ENCODE measurements at regions not wholly inside any gene's neighbourhood (a gene's known extent, or its start where the extent isn't known, plus 50 kb on each side); places are given as distances from the start of the nearest gene placed in this dataset.

DNA sequence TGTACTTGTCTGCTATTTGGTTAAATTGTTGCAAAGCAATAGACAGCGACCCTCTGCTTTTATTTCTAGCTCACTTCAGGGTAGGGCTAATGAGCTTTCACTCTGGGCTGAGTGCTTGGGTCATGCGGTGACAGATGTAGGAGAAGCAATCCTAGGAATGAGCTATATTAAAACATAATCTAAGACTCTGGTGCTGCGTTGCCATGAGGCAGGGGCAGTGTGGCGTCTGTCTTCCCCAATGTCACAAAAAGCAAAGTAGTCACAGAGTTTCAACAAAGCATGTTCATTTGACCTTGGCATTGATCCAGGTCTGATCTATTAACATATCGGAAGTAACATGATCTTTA lies 55.5 kb upstream of the GRAMD1B start:
- Histone ChIP-seq H3K4me3 (ENCODE audit: insufficient read depth, low read depth, low read length) (no peak overlapping the region), H3K36me3 (ENCODE audit: insufficient read depth, low read length) (no peaks in the 10 kb centered on the region), H2AFZ (ENCODE audit: low read depth, low read length) (no peak overlapping the region), H3K4me1 (ENCODE audit: insufficient read depth, low read length) (no peaks in the 10 kb centered on the region), H3K27me3 (ENCODE audit: insufficient read depth, low read length) (peaks cover 27% of the 10 kb centered on the region), H3K27ac (ENCODE audit: low read depth, low read length) (no peak overlapping the region), H4K20me1 (ENCODE audit: insufficient read depth, low read length) (no peaks in the 10 kb centered on the region), H3K9ac (ENCODE audit: low read length) (no peak overlapping the region), H3K79me2 (ENCODE audit: insufficient read depth, low read length) (no peaks in the 10 kb centered on the region), H3K9me3 (ENCODE audit: insufficient read depth, low read depth, low read length) (no peaks in the 10 kb centered on the region), H3K4me2 (ENCODE audit: low read length) (no peak overlapping the region)
- Mint-ChIP-seq H3K9me3 (ENCODE audit: unreplicated experiment) (peaks cover 2% of the 10 kb centered on the region), H3K4me3 (ENCODE audit: unreplicated experiment) (no peak overlapping the region), H3K4me1 (ENCODE audit: low read depth, unreplicated experiment) (peaks cover 2% of the 10 kb centered on the region), H3K27ac (ENCODE audit: unreplicated experiment) (no peak overlapping the region), H3K36me3 (ENCODE audit: low read depth, unreplicated experiment) (no peaks in the 10 kb centered on the region), H3K27me3 (ENCODE audit: low read depth, unreplicated experiment) (peaks cover 30% of the 10 kb centered on the region)
- no peak for TF ChIP-seq EZH2 (IDR thresholded peaks at IDR 0.05; ENCODE audit: insufficient read depth, low read length)
- TF ChIP-seq, protein P1, sequence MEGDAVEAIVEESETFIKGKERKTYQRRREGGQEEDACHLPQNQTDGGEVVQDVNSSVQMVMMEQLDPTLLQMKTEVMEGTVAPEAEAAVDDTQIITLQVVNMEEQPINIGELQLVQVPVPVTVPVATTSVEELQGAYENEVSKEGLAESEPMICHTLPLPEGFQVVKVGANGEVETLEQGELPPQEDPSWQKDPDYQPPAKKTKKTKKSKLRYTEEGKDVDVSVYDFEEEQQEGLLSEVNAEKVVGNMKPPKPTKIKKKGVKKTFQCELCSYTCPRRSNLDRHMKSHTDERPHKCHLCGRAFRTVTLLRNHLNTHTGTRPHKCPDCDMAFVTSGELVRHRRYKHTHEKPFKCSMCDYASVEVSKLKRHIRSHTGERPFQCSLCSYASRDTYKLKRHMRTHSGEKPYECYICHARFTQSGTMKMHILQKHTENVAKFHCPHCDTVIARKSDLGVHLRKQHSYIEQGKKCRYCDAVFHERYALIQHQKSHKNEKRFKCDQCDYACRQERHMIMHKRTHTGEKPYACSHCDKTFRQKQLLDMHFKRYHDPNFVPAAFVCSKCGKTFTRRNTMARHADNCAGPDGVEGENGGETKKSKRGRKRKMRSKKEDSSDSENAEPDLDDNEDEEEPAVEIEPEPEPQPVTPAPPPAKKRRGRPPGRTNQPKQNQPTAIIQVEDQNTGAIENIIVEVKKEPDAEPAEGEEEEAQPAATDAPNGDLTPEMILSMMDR (IDR thresholded peaks at IDR 0.05; ENCODE audit: insufficient read depth, low read depth, low read length): no peak
- DNase-seq (ENCODE audit: low read depth) (no peak), FAIRE-seq (no peak)

DNA sequence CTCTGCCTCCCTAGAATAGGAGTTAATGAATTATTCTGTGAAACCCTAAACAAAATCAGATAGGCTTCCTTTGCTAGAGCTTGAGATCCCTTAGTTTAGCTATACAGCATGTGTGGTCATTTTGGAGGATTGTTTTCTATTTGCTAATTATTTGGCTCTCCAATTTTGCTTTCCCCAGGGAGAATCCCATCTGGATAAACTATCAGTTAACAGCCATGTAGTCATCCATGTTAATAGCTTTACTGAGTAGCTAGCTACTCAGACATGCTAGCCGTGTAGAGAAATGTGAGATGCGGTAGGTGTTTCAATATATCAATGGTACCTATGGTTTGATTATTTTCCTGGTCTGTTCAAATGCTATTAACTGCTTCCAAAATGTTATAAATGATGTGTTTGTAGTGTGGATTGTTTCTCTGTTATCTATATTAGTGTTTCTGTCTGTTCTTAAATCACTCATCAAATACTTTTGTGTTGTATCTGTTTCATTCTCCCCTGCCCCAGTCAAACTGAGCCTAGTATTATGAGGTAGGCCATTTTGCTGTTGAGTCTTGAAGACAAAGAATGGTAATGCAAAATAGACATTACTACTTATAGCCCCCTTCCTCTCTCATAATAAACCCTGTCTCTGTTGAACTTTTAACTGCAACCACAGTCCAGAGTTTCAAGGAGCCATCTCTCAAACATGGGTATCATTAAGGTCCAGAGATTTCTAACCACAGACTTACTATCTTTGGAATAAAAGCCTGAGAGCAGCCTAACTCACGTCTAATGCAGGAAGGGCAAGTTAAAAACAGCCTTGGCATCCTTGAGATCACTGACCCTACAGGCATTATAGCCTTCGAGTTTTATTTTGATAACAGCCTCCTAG lies 56.1 kb upstream of the GRAMD1B start:
- Mint-ChIP-seq H3K27me3 (ENCODE audit: low read depth, unreplicated experiment) (peaks cover 30% of the 10 kb centered on the region), H3K4me3 (ENCODE audit: unreplicated experiment) (no peak overlapping the region), H3K36me3 (ENCODE audit: low read depth, unreplicated experiment) (no peaks in the 10 kb centered on the region), H3K27ac (ENCODE audit: unreplicated experiment) (no peak overlapping the region), H3K4me1 (ENCODE audit: low read depth, unreplicated experiment) (peaks cover 2% of the 10 kb centered on the region), H3K9me3 (ENCODE audit: unreplicated experiment) (peaks cover 2% of the 10 kb centered on the region)
- Histone ChIP-seq H3K4me3 (ENCODE audit: insufficient read depth, low read depth, low read length) (no peak overlapping the region), H3K79me2 (ENCODE audit: insufficient read depth, low read length) (no peaks in the 10 kb centered on the region), H3K27ac (ENCODE audit: low read depth, low read length) (no peak overlapping the region), H3K4me2 (ENCODE audit: low read length) (no peak overlapping the region), H3K36me3 (ENCODE audit: insufficient read depth, low read length) (no peaks in the 10 kb centered on the region), H4K20me1 (ENCODE audit: insufficient read depth, low read length) (no peaks in the 10 kb centered on the region), H3K9me3 (ENCODE audit: insufficient read depth, low read depth, low read length) (no peaks in the 10 kb centered on the region), H2AFZ (ENCODE audit: low read depth, low read length) (no peak overlapping the region), H3K27me3 (ENCODE audit: insufficient read depth, low read length) (peaks cover 25% of the 10 kb centered on the region), H3K4me1 (ENCODE audit: insufficient read depth, low read length) (no peaks in the 10 kb centered on the region), H3K9ac (ENCODE audit: low read length) (no peak overlapping the region)
- no peak for DNase-seq (ENCODE audit: low read depth)
- no peak for TF ChIP-seq EZH2 (IDR thresholded peaks at IDR 0.05; ENCODE audit: insufficient read depth, low read length)
- TF ChIP-seq, protein P1 (IDR thresholded peaks at IDR 0.05; ENCODE audit: insufficient read depth, low read depth, low read length): no peak
- FAIRE-seq: no peak

Data from astrocyte (in vitro differentiated cells and primary cell).